Anterior cingulate cortex (tissue), 58 donors: ENCODE measurements at regions not wholly inside any gene's neighbourhood (a gene's known extent, or its start where the extent isn't known, plus 50 kb on each side); places are given as distances from the start of the nearest gene placed in this dataset.
"Not testable (repeated sequence)": the region's sequence is repeated elsewhere in the genome, so short reads cannot be mapped to it uniquely, and the experiment has no call there.

Experiments used
- DNase-seq, 58 donors: peaks; one replicate each; lab custom pipeline; 2025; lab: John Stamatoyannopoulos, UW

DNA sequence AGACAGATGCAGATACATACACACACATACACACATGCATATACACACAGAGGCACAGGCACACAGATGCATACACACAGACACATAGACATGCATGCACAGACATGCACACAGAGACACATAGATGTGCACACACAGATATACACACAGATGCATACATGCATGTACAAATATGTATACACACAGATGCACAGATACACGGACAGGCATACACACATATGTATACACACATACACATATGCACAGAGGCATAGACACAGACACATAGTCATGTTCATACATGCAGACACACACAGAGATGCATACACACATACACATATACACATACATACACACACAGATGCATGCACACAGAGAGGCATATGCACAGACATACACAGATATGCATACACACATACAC lies 437.3 kb upstream of the SMIM21 start:
- no peak for DNase-seq

DNA sequence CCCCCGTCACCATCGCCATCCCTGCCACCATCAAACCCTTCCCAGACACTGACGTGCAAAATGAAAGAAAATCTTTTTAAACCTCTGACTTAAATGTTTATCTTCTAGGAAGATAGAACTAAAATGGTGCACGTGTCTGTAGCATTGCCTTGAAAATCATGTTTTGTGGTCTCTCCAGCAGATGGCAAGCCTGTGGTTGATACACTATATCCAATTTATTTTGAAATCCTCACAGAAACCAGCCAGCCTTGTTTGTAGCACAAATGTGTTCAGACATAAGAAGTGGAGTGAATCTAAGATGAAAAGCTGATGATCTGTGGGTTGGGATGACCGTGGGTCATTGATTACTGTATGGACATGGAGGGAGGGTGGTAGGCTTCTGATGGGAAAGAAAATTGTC lies 436.2 kb upstream of the SMIM21 start:
- DNase-seq = no peak

DNA sequence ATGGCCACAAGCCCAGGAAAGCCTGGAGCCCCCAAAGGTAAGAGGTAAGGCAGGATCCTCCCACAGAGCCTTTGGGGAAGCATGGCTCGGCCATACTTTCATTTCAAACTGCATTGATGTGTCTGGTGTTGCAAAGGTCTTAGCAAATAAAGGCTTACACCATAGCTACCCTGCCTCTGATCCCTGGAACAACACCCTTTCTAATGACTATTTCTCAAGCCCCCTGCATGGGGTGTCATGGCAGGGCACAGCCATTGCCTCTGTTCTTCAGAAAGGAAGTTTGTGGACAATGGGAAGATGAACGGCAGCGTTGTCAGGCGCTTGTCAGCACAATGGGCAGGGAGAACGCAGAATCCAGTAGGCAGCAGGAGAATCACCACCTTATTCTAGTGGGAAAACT lies 435.0 kb upstream of the SMIM21 start:
- no peak for DNase-seq

- no peak for DNase-seq
Measured at GRCh38 chr18:75860166-75860565, 432.7 kb upstream of the SMIM21 start.

DNA sequence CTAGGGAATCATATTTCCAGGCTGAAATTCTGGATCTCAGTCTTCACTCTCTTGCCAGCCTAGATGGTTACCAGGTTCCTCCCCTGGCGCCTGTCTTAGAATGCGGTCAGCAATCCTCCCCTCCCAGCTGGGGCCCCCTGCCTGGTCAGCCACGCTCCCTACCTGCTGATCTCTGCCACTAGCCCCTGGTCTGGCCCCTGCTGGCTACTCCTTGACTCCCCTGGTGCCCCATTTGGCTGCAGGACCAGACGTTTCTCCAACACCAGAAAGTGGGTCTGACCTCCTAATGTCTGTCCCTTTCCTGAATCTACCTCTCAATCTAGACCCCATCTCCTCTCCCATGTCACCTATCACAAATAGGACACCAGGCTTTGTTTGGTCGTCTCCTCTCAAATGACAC lies 432.0 kb upstream of the SMIM21 start:
- no peak for DNase-seq

GRCh38 chr18:75858754-75859153 lies 431.3 kb upstream of the SMIM21 start:
- DNase-seq = no peak

GRCh38 chr18:75857558-75857957 lies 430.1 kb upstream of the SMIM21 start:
- DNase-seq = no peak

DNA sequence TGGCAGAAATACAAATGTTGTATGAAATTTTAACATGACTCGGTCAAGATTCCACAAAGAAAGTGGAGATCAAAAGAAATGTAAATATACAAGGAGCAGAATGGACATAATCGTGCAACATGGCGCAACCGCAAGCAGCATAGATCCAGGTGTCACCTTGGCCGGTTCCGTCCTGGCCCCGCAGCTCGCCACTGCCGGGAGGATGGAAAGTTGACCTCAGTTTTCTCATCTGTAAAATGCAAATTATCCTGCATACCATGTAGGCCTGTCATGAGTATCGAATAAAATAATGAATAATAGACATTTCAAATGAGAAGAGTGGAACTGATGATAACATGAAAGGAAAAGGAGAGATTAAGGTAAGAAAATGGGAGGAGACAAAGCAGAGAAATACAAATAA lies 427.3 kb upstream of the SMIM21 start:
- DNase-seq = no peak

DNA sequence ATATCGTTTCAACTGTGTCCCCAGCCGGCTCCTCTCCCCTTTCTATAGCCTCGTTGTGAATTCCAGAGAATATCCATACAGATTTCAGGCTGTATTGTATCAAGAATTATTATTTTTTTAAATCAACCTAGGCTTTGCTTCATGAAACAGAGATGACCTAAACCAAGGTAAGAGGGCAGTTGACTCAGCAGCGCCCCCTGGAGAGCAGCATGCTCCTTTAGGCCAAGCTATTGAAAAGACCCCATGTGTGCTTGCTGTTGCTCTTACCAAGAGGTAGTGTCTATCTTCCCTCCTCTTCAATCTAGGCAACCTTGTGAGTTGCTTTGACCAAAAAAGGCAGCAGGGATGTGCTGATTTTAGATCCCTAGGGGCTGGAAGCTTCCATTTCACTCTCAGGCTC lies 426.7 kb upstream of the SMIM21 start:
- no peak for DNase-seq

DNA sequence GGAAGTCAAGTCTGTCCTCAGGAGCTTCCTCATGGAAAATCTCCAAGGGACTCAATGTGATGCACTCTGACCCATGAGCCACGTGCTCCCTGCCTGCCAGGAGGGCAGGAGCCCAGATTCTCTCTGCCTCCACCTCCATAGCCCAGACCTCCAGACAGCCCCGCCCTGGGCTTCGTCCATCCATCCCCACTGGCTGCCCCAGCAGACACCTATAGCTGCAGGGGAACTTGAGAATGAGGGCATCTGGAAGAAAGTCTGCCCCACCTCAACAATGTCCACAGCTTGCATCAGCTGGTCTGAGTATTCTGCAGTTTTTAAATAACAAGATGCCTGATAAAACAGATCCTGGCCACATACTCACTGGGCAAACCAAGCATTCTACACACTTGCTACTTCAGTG lies 418.8 kb upstream of the SMIM21 start:
- no peak for DNase-seq

DNA sequence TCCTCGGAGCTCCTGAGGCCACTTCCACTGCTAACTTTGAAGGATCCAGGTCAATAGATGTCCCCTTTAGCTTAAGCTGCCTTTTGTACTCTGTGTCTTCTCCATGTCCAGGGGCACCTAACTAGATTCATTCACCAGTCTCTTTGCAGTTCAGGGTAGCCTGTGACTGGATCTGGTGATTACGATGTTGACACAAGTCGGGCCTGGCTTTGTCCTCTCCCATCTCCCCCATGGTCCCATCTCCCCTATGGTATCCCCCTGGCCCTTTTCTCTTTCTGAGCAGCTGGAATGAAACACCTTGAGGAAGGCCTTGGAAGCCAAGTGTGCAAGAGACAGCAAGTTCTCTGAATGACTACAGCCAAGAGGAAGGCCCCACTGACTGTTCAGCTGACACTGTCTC lies 417.9 kb upstream of the SMIM21 start:
- no peak for DNase-seq

- DNase-seq = no peak
Measured at GRCh38 chr18:75844146-75844545, 416.6 kb upstream of the SMIM21 start.

GRCh38 chr18:75840131-75840530 lies 412.6 kb upstream of the SMIM21 start:
- DNase-seq = no peak

DNA sequence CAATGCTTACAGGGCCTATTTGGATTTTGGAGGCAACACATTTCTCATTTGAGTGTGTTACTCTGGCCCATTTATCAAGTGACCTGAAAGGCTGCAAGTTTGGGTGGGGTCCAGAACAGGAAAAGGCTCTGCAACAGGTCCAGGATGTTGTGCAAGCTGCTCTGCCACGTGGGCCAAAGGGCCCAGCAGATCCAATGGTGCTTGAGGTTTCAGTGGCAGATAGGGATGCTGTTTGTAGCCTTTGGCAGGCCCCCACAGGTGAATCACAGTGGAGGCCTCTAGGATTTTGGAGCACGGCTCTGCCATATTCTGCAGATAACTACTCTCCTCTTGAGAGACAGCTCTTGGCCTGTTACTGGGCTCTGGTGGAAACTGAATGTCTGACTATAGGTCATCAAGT lies 412.2 kb upstream of the SMIM21 start:
- DNase-seq = not testable (repeated sequence)

GRCh38 chr18:75839041-75839440 lies 411.5 kb upstream of the SMIM21 start:
- no peak for DNase-seq

- DNase-seq = no peak
Measured at GRCh38 chr18:75837316-75837715, 409.8 kb upstream of the SMIM21 start.

DNA sequence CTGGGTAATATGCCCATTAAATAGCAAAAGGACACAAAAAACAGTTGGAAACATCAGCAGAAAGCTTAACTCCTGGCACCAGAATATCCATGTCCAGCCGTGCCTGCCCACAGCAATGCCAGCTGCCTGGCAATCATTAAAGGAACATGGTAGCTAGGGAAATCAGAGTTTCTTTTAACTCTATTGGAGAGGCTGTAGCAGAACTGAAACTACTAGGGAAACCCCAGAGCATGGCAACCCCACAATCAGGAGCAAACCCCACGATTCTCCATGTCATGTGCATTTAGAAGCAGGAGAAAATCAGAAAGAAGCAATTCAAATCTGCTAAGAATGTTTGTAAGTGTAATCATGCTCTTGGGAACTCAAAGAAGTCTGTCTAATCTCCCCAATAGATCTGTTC lies 409.0 kb upstream of the SMIM21 start:
- DNase-seq = no peak

GRCh38 chr18:75831960-75832359 lies 404.5 kb upstream of the SMIM21 start:
- no peak for DNase-seq

DNA sequence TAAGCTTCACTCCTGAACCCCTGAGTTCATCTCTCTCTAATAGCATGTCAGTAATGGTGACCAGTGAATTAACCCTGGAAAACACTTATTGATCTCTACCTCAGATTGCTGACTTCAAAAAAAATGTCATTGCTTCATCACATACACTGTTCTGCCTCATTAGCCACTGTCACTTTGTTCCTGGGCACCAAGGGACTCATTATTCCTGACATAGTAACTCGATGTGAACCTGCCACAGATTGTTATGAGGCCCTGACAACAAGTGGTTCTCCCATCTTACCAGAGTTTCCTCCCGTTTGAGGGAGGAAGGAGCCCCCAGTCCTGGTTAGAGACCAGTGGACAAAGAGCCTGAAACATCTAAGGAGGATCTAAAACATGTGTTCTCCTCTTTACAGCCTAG lies 403.3 kb upstream of the SMIM21 start:
- no peak for DNase-seq

- no peak for DNase-seq
Measured at GRCh38 chr18:75829091-75829490, 401.6 kb upstream of the SMIM21 start.

DNA sequence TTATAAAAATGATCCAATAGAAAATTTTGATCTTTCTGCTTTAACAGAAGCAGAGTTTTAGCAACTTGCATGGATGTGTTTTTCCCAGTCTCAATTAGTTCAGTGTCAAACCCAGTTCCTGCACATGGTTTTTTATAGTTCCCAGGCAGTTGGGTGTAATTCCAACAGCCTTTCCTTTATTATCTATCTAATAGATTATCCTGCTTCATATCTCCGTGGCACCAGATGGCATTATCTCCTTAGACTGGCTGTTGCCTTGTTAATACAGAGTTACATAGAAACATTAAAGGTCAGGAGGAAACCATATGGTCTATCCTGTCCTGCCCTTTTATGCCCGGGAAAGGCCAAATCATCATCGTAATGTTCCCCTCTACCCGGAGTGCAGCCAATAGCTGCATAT lies 400.9 kb upstream of the SMIM21 start:
- DNase-seq = no peak

DNA sequence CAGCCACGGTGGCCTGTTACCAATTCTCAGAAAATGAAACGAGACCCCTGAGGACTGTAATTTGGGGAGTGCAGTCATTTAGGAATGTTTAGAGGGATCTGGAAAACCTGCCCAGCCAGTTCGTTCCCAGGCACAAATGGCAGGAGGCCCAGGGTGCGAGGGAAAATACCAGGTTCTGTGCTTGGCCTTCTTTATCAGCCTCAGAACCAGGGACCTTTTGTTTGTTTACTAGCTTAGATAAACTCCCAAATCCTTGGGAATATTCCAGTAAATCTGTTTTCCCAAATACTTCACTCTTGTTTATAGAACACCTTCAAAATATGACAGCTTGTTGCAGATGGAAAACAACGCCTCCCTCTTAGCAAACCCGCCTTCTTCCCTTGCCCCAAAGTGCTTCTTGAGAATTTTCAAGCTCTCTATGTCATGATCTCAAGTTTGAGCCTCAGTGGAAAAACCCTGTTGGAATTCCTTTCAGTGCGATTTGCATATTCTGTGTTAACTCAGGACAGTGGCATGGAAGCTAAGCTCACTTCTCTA lies 400.3 kb upstream of the SMIM21 start:
- DNase-seq = no peak

DNA sequence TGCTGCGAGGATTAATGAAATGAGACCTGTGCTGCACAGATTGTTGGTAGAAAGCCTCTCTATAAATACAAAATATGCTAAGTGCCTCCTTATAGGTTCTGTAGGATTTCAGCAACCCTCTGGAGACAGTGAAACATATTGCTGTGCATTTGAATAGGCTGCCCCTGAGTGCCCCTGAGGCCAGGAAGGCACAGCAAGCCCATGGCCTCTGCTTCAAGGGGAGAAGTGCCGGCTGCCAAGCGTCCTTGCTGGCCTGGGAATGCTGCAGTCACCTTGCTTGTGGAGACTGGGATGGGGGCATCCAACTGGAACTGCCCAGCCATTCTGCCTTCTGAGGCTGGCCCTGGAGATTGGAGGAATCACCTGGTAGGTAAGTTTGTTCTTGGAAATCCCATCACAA lies 397.2 kb upstream of the SMIM21 start:
- DNase-seq = no peak

- no peak for DNase-seq
Measured at GRCh38 chr18:75823471-75823870, 396.0 kb upstream of the SMIM21 start.
